K562 (cell line): ENCODE measurements at regions not wholly inside any gene's neighbourhood (a gene's known extent, or its start where the extent isn't known, plus 50 kb on each side); places are given as distances from the start of the nearest gene placed in this dataset.

Experiments
- ADNP ChIP-seq: fragments of 200-800 bp; sonication (Bioruptor generic); IDR thresholded peaks from 2 replicates; pipeline ENCODE4 v1.6.1; 2016; ENCODE audit warnings: missing genetic modification characterization, missing compliant biosample characterization
- DDX20 ChIP-seq: fragments of 450-650 bp; IDR thresholded peaks from 2 replicates; pipeline ENCODE4 v1.6.1; 2016; ENCODE audit warnings: missing genetic modification characterization, low read depth, mild to moderate bottlenecking, missing compliant biosample characterization, moderate library complexity
- JUND ChIP-seq, 2 experiments: IDR thresholded peaks; 2 replicates in 1 of 2; 3 replicates in 1 of 2; pipeline ENCODE4 v1.6.1; 2011; ENCODE audit warnings: borderline replicate concordance in 2 of 2, low read depth in 2 of 2, low read length in 2 of 2, improper control_type of control experiment in 1 of 2, missing biosample characterization in 1 of 2, missing genetic modification characterization in 1 of 2, missing genetic modification reagents in 1 of 2
- KDM1A ChIP-seq, 2 experiments: fragments of 450-650 bp; IDR thresholded peaks; 2 replicates each; pipeline ENCODE4 v1.6.1; 2016; ENCODE audit warnings: mild to moderate bottlenecking in 2 of 2
- NFIX ChIP-seq: fragments of 250-450 bp; sonication (Bioruptor Pico); IDR thresholded peaks from 2 replicates; pipeline ENCODE4 v1.4.0; 2020; ENCODE audit warnings: low read depth, mild to moderate bottlenecking, moderate library complexity
- POLR2G ChIP-seq: fragments of 200-400 bp; formaldehyde crosslinking; IDR thresholded peaks from 2 replicates; pipeline ENCODE4 v1.6.1; 2017; ENCODE audit warnings: low read depth, mild to moderate bottlenecking, antibody characterized with exemption, low read length, moderate library complexity
- PRMT5 ChIP-seq: sonication (generic); formaldehyde crosslinking; IDR thresholded peaks from 2 replicates; pipeline ENCODE4 v1.5.0; 2020; ENCODE audit warnings: missing genetic modification reagents
- RBM15 ChIP-seq: fragments of 200-400 bp; formaldehyde crosslinking; IDR thresholded peaks from 2 replicates; pipeline ENCODE4 v1.6.1; 2018; ENCODE audit warnings: mild to moderate bottlenecking, low read length, moderate library complexity; ENCODE audit not compliant: insufficient read depth
- TF ChIP-seq, protein P1 (sequence below): sonication (generic); formaldehyde crosslinking; IDR thresholded peaks from 2 replicates; pipeline ENCODE4 v1.5.0; 2020; ENCODE audit warnings: missing genetic modification reagents
- TF ChIP-seq, protein P2 (sequence below): IDR thresholded peaks from 3 replicates; pipeline ENCODE4 v1.6.1; 2011; ENCODE audit warnings: borderline replicate concordance, mild to moderate bottlenecking; ENCODE audit not compliant: insufficient read length, insufficient read depth

DNA sequence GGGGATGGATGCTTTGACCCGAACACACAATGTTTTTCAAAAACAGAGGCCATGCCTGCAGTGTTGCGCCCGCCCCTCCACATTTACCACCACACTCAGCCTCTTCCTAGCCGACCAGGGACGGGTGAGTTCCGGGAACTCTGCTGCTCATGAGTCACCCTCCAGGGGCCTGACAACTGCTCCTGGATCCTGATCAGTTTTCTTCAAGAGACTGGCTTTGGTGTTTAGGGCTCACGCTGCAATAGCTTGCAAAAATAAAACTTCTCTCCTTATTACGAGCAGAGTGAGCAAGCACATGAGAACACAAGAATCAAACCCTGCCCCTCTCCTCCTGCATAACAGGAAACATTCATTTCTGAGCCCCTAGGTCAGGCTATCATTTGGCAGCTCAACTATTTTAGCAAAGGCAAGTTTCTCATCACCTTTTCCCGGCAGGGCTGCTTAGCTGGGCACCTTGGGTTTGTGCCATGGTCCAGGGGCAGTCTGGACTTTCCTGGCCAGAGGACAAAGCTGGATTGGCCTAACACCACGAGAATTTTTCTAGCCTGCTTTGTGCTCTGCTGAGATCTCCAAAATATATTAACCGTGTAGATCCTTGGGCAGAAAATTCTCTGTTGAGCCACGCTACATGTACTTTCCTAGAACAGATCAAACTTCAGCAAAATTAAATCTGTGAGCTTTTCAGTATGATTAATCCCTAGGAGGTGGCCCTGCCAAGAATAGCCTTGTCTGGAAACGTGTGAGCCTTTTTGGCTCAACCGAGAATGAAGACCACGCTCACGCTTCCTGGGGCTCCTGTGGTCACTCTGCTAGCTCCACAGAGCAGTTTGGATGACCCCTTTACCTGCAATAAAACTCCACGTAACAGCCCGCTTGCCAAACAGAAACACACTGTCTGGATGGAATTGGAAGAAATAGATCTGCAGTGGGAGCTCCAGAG is 52.7 kb upstream of the SPATA12 start (continued):
- TF ChIP-seq NFIX (CRISPR knock-in tag), result no peak
- TF ChIP-seq DDX20, result no peak
- TF ChIP-seq, protein P1, sequence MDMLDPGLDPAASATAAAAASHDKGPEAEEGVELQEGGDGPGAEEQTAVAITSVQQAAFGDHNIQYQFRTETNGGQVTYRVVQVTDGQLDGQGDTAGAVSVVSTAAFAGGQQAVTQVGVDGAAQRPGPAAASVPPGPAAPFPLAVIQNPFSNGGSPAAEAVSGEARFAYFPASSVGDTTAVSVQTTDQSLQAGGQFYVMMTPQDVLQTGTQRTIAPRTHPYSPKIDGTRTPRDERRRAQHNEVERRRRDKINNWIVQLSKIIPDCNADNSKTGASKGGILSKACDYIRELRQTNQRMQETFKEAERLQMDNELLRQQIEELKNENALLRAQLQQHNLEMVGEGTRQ (CRISPR knock-in tag), result no peak
- TF ChIP-seq JUND (IDR thresholded peaks at IDR 0.05; ENCODE audit: borderline replicate concordance, low read depth, low read length), result peak; percentile 93
- peak; percentile 89; the same call in 1 of the 3 replicates for TF ChIP-seq JUND (tag; IDR thresholded peaks at IDR 0.05; ENCODE audit: borderline replicate concordance, low read depth, low read length)
- no peak for TF ChIP-seq POLR2G
- TF ChIP-seq RBM15, result no peak
- no peak for TF ChIP-seq PRMT5 (CRISPR knock-in tag)
- TF ChIP-seq, protein P2, sequence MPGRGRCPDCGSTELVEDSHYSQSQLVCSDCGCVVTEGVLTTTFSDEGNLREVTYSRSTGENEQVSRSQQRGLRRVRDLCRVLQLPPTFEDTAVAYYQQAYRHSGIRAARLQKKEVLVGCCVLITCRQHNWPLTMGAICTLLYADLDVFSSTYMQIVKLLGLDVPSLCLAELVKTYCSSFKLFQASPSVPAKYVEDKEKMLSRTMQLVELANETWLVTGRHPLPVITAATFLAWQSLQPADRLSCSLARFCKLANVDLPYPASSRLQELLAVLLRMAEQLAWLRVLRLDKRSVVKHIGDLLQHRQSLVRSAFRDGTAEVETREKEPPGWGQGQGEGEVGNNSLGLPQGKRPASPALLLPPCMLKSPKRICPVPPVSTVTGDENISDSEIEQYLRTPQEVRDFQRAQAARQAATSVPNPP, result no peak
- TF ChIP-seq ADNP (tag), result no peak
- no peak for TF ChIP-seq KDM1A (IDR thresholded peaks at IDR 0.05)
